GM12878 (cell line): ENCODE measurements at regions not wholly inside any gene's neighbourhood (a gene's known extent, or its start where the extent isn't known, plus 50 kb on each side); places are given as distances from the start of the nearest gene placed in this dataset.

Experiments used
- ATAC-seq: fragments of 200-7000 bp; cut with Tn5 transposase; 3 replicates; pipeline ENCODE4 v1.9.1; 2020; ENCODE audit warnings: mild to moderate bottlenecking, moderate library complexity
- BruUV-seq: library from RNA; stranded (reverse); fragments of 400-500 nt; replicated peaks from 2 replicates; lab custom pipeline; 2021; lab: Mats Ljungman, UMichigan
- CTCF ChIA-PET: fragments of 300-600 bp; sonication (Branson Sonifier 250); formaldehyde crosslinking; extraction: SDS; loops from one replicate; lab custom pipeline; 2021; ENCODE audit warnings: inconsistent platforms; lab: Yijun Ruan, JAX
- POLR2A ChIA-PET: fragments of 350-600 bp; formaldehyde crosslinking; extraction: SDS; loops from one replicate; lab custom pipeline; 2021; ENCODE audit warnings: inconsistent platforms; lab: Charles Lee
- RAD21 ChIA-PET: fragments of 300-600 bp; sonication (Branson Sonifier 250); formaldehyde crosslinking; loops from one replicate; lab custom pipeline; 2023; ENCODE audit warnings: antibody characterized with exemption; ENCODE audit not compliant: unreplicated experiment; lab: Charles Lee
- SMC1A ChIA-PET: fragments of 300-600 bp; sonication (Branson Sonifier 250); formaldehyde crosslinking; loops from one replicate; lab custom pipeline; 2023; ENCODE audit not compliant: unreplicated experiment, uncharacterized antibody; lab: Charles Lee
- DNase-seq: peaks from one replicate; pipeline ENCODE4 v3.0.0-alpha.2; 2011; ENCODE audit warnings: low read depth, low spot score
- FAIRE-seq: peaks from 3 replicates; lab custom pipeline; 2011; peaks lifted over from hg19 to GRCh38; lab: Jason Lieb, UNC
- H2AFZ ChIP-seq: 2 replicates; pipeline ENCODE4 v1.6.0; 2011; ENCODE audit warnings: low read depth, low read length, control low read depth; ENCODE audit not compliant: control insufficient read depth
- H3K27ac ChIP-seq: 2 replicates; pipeline ENCODE4 v1.5.1; 2011; ENCODE audit warnings: control low read depth; ENCODE audit not compliant: control insufficient read depth, insufficient read depth
- H3K27me3 ChIP-seq, 2 experiments: replicated peaks in 1 of 2; 2 replicates each; pipeline versions ENCODE4 v1.6.0 to v1.6.1; 2011; ENCODE audit warnings: low read length in 1 of 2; ENCODE audit not compliant: control insufficient read depth in 2 of 2, insufficient read depth in 2 of 2
- H3K36me3 ChIP-seq, 2 experiments: 2 replicates each; pipeline ENCODE4 v1.5.1; 2011; ENCODE audit warnings: low read length in 1 of 2; ENCODE audit not compliant: control insufficient read depth in 2 of 2, insufficient read depth in 2 of 2
- H3K4me1 ChIP-seq: 2 replicates; pipeline ENCODE4 v1.6.1; 2011; ENCODE audit warnings: mild to moderate bottlenecking, low read length, moderate library complexity, mixed read lengths; ENCODE audit not compliant: control insufficient read depth, insufficient read depth
- H3K4me2 ChIP-seq: 2 replicates; pipeline ENCODE4 v1.6.0; 2011; ENCODE audit warnings: control low read depth; ENCODE audit not compliant: control insufficient read depth, insufficient read depth
- H3K4me3 ChIP-seq: fragments of 200-600 bp; sonication (generic); 2 replicates; pipeline ENCODE4 v1.5.1; 2016
- H3K79me2 ChIP-seq: 2 replicates; pipeline ENCODE4 v1.6.0; 2011; ENCODE audit warnings: low read length; ENCODE audit not compliant: control insufficient read depth, insufficient read depth
- H3K9ac ChIP-seq: 2 replicates; pipeline ENCODE4 v1.8.0; 2011; ENCODE audit warnings: low read length, control low read depth, mixed read lengths; ENCODE audit not compliant: control insufficient read depth, insufficient read depth
- H3K9me3 ChIP-seq: replicated peaks from 3 replicates; pipeline ENCODE4 v1.5.1; 2011; ENCODE audit warnings: mild to moderate bottlenecking, low read length; ENCODE audit not compliant: control insufficient read depth, insufficient read depth
- H4K20me1 ChIP-seq: 2 replicates; pipeline ENCODE4 v1.6.0; 2011; ENCODE audit not compliant: control insufficient read depth, insufficient read depth
- BCLAF1 ChIP-seq: fragments of 450-650 bp; IDR thresholded peaks from 2 replicates; pipeline ENCODE4 v1.6.1; 2017; ENCODE audit warnings: antibody characterized with exemption, mild to moderate bottlenecking, moderate library complexity
- ELK1 ChIP-seq: IDR thresholded peaks from 2 replicates; pipeline ENCODE4 v1.6.1; 2012; ENCODE audit warnings: low read depth, low read length, improper control_type of control experiment
- WGBS: methylation state at CpG from one replicate; pipeline ENCODE4 v1.1.6; 2016; ENCODE audit warnings: low lambda C conversion rate; ENCODE audit not compliant: insufficient replicate concordance, insufficient coverage; ENCODE audit errors: missing lambda C conversion rate; 5-methylcytosine and 5-hydroxymethylcytosine counted together
- in situ Hi-C: fragments of 300-500 bp; cut with MboI; formaldehyde crosslinking; loops from 9 replicates; pipeline ENCODE4 v1.14.3; 2018; ENCODE audit warnings: mixed read lengths
- intact Hi-C: fragments of 100-400 bp; cut with micrococcal nuclease; formaldehyde crosslinking; loops from one replicate; pipeline ENCODE4 v1.14.2; 2022; ENCODE audit not compliant: unreplicated experiment

GRCh38 chr2:174678395-174678794 lies 80.8 kb upstream of the WIPF1 start:
- SMC1A ChIA-PET: interaction anchor here (1.0 to 17.5 kb wide), 8 partner anchors 8 to 75 kb away, joined by 3 to 537 read pairs (median 6); partner anchors contain the start of gene WIPF1
- Histone ChIP-seq H3K9ac (no peak overlapping the region), H3K4me2 (no peak overlapping the region), H3K4me1 (peaks cover 4% of the 10 kb centered on the region; the same call in 1 of the 2 replicates), H3K9me3 (no peaks in the 10 kb centered on the region; the same call in 2 of the 3 replicates), H3K27me3 (peaks cover 0 to 2% of the 10 kb centered on the region in 2 experiments; a peak in 2 of 4 replicates), H3K4me3 (no peak overlapping the region), H3K79me2 (peaks cover 4% of the 10 kb centered on the region), H4K20me1 (no peaks in the 10 kb centered on the region), H2AFZ (no peak overlapping the region), H3K27ac (no peak overlapping the region), H3K36me3 (no peaks in the 10 kb centered on the region)
- WGBS: 59% methylated on average over 2 of the region's 2 CpGs
- intact Hi-C loops (no loop called here), in situ Hi-C loops (loop anchor here (25.0 kb wide), 1 partner anchor 91 kb away; the partner anchor contains the start of gene WIPF1)
- TF ChIP-seq ELK1 (no peak), BCLAF1 (no peak)
- BruUV-seq: no TSS peak
- CTCF ChIA-PET: interaction anchor here (1.1 to 17.3 kb wide), 7 partner anchors 8 to 97 kb away, joined by 3 to 534 read pairs (median 4); partner anchors contain the start of gene WIPF1
- ATAC-seq (no peak), DNase-seq (no peak), FAIRE-seq (no peak)
- POLR2A ChIA-PET: no interaction called here
- RAD21 ChIA-PET: interaction anchor here (1.1 to 15.0 kb wide), 2 partner anchors 76 to 217 kb away, joined by 3 to 294 read pairs; partner anchors contain the start of gene WIPF1
